DMS153 treated with DMSO at 0.1 percent for 48 hours (cell line): ENCODE measurements at regions not wholly inside any gene's neighbourhood (a gene's known extent, or its start where the extent isn't known, plus 50 kb on each side); places are given as distances from the start of the nearest gene placed in this dataset.

ENCODE experiments used
- DNase-seq: peaks from one replicate; lab custom pipeline; 2025; ENCODE audit not compliant: unreplicated experiment; lab: John Stamatoyannopoulos, UW

- DNase-seq: no peak
These were observed 283.0 kb downstream of the MEIS1 start for GRCh38 chr2:66717973-66718372.

GRCh38 chr2:66721776-66722175 lies 286.9 kb downstream of the MEIS1 start:
- DNase-seq: no peak

GRCh38 chr2:66724241-66724640 lies 289.3 kb downstream of the MEIS1 start:
- no peak for DNase-seq

- no peak for DNase-seq
These were observed 294.7 kb downstream of the MEIS1 start for GRCh38 chr2:66729416-66730330.

- DNase-seq: no peak
These were observed 295.5 kb downstream of the MEIS1 start for GRCh38 chr2:66730441-66730840.

- DNase-seq: no peak
These were observed 298.6 kb downstream of the MEIS1 start for GRCh38 chr2:66733364-66733999.

GRCh38 chr2:66748939-66749338 lies 314.0 kb downstream of the MEIS1 start:
- DNase-seq: no peak

GRCh38 chr2:66749566-66749965 lies 314.6 kb downstream of the MEIS1 start:
- no peak for DNase-seq

- no peak for DNase-seq
These were observed 318.3 kb downstream of the MEIS1 start for GRCh38 chr2:66753257-66753656.

- DNase-seq: no peak
These were observed 318.7 kb downstream of the MEIS1 start for GRCh38 chr2:66753660-66754059.

- DNase-seq: no peak
These were observed 321.0 kb downstream of the MEIS1 start for GRCh38 chr2:66755974-66756373.

- no peak for DNase-seq
These were observed 326.9 kb downstream of the MEIS1 start for GRCh38 chr2:66761826-66762225.

- DNase-seq: no peak
These were observed 327.8 kb downstream of the MEIS1 start for GRCh38 chr2:66762761-66763160.

GRCh38 chr2:66766582-66766981 lies 331.7 kb downstream of the MEIS1 start:
- DNase-seq: no peak

- no peak for DNase-seq
These were observed 336.5 kb downstream of the MEIS1 start for GRCh38 chr2:66771359-66771976.

GRCh38 chr2:66772618-66773017 lies 337.7 kb downstream of the MEIS1 start:
- DNase-seq: no peak

- DNase-seq: no peak
These were observed 341.0 kb downstream of the MEIS1 start for GRCh38 chr2:66775730-66776422.

- no peak for DNase-seq
These were observed 346.9 kb downstream of the MEIS1 start for GRCh38 chr2:66781804-66782203.

- peak; percentile 28 for DNase-seq
These were observed 347.9 kb downstream of the MEIS1 start for GRCh38 chr2:66782780-66783361.

- DNase-seq: no peak
These were observed 354.8 kb downstream of the MEIS1 start for GRCh38 chr2:66789741-66790140.

- no peak for DNase-seq
These were observed 355.8 kb downstream of the MEIS1 start for GRCh38 chr2:66790651-66791181.
